ENCODE measurements at regions not wholly inside any gene's neighbourhood (a gene's known extent, or its start where the extent isn't known, plus 50 kb on each side); places are given as distances from the start of the nearest gene placed in this dataset.

DNA sequence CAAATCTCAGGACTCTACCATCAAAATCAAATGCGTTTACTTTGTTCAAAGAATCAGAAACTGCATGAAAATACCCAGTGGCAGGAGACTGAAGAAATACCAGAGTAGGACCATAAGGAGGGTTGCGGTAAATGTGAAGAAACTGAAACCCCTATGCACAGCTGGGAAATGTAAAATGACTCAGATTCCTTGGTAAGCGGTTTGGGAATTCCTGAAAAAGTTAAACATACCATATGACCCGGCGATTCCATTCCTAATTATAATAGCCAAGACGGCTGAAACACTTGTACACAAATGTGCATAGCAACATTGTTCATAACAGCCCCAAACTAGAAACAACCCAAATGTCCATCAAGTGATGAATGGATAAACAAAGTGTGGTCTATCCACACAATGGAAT, 114.1 kb upstream of the GRAMD1B start:
- no peak for TF ChIP-seq YY1 (IDR thresholded peaks at IDR 0.05; ENCODE audit: insufficient read depth, insufficient read length)
- TF ChIP-seq ZNF274 (IDR thresholded peaks at IDR 0.05; ENCODE audit: low read depth, low read length): no peak
- no peak for TF ChIP-seq SUZ12 (IDR thresholded peaks at IDR 0.05; ENCODE audit: extremely low read depth, insufficient read depth, insufficient read length)
- H3K9ac ChIP-seq (ENCODE audit: insufficient read length, low read depth): no peak overlapping the region
- H3K4me3 ChIP-seq (ENCODE audit: insufficient read length, low read depth): no peak overlapping the region
- H3K36me3 ChIP-seq (ENCODE audit: insufficient read depth, insufficient read length, low read length): no peaks in the 10 kb centered on the region
- DNase-seq (ENCODE audit: low read depth, low spot score): no peak
- H3K4me1 ChIP-seq (ENCODE audit: insufficient read depth, insufficient read length): peaks cover 3% of the 10 kb centered on the region
- H3K27me3 ChIP-seq (ENCODE audit: insufficient read depth, insufficient read length): no peaks in the 10 kb centered on the region
- H3K9me3 ChIP-seq (ENCODE audit: insufficient read depth, low read length): no peaks in the 10 kb centered on the region

DNA sequence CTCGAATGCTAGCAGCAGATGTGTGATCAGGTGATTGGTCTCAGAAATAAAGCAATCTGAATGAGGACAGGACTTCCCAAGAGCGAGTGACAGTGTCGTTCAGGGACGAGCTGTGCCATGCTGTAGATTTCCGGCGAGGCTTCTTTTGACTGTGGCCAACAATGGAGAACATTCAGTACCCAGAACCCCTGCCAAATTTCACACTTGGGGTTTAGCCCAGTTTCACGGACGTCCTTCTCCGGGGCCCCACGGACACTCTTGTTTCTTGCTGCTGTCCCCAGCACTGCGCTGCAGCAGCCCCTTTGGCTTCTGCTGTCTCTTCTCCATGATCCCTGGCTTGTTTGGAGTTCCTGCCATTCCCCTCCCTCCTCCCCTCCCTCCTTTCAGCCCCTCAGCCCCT, 115.1 kb upstream of the GRAMD1B start:
- Histone ChIP-seq H3K4me3 (ENCODE audit: insufficient read length, low read depth) (no peak overlapping the region), H3K36me3 (ENCODE audit: insufficient read depth, insufficient read length, low read length) (no peaks in the 10 kb centered on the region), H3K9me3 (ENCODE audit: insufficient read depth, low read length) (no peaks in the 10 kb centered on the region), H3K27me3 (ENCODE audit: insufficient read depth, insufficient read length) (no peaks in the 10 kb centered on the region), H3K4me1 (ENCODE audit: insufficient read depth, insufficient read length) (peaks cover 3% of the 10 kb centered on the region), H3K9ac (ENCODE audit: insufficient read length, low read depth) (no peak overlapping the region)
- TF ChIP-seq SUZ12 (IDR thresholded peaks at IDR 0.05; ENCODE audit: extremely low read depth, insufficient read depth, insufficient read length) (no peak), YY1 (IDR thresholded peaks at IDR 0.05; ENCODE audit: insufficient read depth, insufficient read length) (no peak), ZNF274 (IDR thresholded peaks at IDR 0.05; ENCODE audit: low read depth, low read length) (no peak)
- DNase-seq (ENCODE audit: low read depth, low spot score): no peak

DNA sequence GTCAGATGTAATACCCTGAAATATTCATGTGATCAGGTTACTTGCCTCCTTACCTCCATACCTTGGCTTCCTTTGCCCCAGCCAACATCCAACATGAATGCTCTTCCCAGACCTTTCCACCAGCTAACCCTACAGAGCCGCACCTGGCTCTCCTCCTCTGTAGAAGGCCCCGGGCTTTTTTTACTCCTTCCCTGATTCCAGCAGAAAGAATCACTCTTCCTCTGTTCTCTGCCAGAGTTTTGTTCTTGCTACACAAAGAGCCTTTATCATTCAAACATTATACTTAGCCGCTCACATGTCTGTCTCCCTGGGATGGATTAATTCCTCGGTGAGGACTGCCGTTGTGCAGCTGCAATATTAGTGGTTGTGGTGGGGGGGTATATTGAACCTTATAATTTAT, 116.8 kb upstream of the GRAMD1B start:
- no peak for DNase-seq (ENCODE audit: low read depth, low spot score)
- no peaks in the 10 kb centered on the region for H3K9me3 ChIP-seq (ENCODE audit: insufficient read depth, low read length)
- H3K27me3 ChIP-seq (ENCODE audit: insufficient read depth, insufficient read length): no peaks in the 10 kb centered on the region

DNA sequence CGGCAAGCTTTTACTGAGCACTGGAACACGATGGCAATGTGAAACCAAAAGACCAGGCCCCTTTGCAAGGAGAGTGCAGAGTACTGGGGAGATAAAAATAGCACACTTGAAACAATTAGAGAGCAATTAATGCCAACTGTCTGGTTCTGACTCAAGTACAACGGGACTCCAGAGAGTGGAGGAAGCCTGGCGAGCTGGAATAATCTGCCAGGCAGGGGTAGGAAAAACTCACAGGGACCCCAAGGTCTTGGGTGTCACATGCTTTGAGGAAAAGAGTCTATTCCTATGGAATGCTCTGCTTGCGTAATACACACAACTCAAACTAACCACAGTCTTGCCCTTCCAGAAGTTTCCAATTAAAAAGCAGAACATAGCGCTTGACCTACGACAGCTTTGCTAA, 113.0 kb upstream of the CLMP start:
- peaks cover 5% of the 10 kb centered on the region for H3K4me1 ChIP-seq (ENCODE audit: insufficient read depth, insufficient read length)
- H3K9ac ChIP-seq (ENCODE audit: insufficient read length, low read depth): no peak overlapping the region
- no peak overlapping the region for H3K4me3 ChIP-seq (ENCODE audit: insufficient read length, low read depth)
- H3K9me3 ChIP-seq (ENCODE audit: insufficient read depth, low read length): no peaks in the 10 kb centered on the region
- H3K27me3 ChIP-seq (ENCODE audit: insufficient read depth, insufficient read length): peaks cover 9% of the 10 kb centered on the region
- TF ChIP-seq ZNF274 (IDR thresholded peaks at IDR 0.05; ENCODE audit: low read depth, low read length) (no peak), YY1 (IDR thresholded peaks at IDR 0.05; ENCODE audit: insufficient read depth, insufficient read length) (no peak)
- no peaks in the 10 kb centered on the region for H3K36me3 ChIP-seq (ENCODE audit: insufficient read depth, insufficient read length, low read length)
- no peak for DNase-seq (ENCODE audit: low read depth, low spot score)

More for the DNA sequence above, 116.8 kb upstream of the GRAMD1B start:
- Histone ChIP-seq H3K4me3 (ENCODE audit: insufficient read length, low read depth) (no peak overlapping the region), H3K4me1 (ENCODE audit: insufficient read depth, insufficient read length) (peaks cover 3% of the 10 kb centered on the region), H3K36me3 (ENCODE audit: insufficient read depth, insufficient read length, low read length) (no peaks in the 10 kb centered on the region), H3K9ac (ENCODE audit: insufficient read length, low read depth) (no peak overlapping the region)
- TF ChIP-seq SUZ12 (IDR thresholded peaks at IDR 0.05; ENCODE audit: extremely low read depth, insufficient read depth, insufficient read length) (no peak), YY1 (IDR thresholded peaks at IDR 0.05; ENCODE audit: insufficient read depth, insufficient read length) (no peak), ZNF274 (IDR thresholded peaks at IDR 0.05; ENCODE audit: low read depth, low read length) (no peak)

DNA sequence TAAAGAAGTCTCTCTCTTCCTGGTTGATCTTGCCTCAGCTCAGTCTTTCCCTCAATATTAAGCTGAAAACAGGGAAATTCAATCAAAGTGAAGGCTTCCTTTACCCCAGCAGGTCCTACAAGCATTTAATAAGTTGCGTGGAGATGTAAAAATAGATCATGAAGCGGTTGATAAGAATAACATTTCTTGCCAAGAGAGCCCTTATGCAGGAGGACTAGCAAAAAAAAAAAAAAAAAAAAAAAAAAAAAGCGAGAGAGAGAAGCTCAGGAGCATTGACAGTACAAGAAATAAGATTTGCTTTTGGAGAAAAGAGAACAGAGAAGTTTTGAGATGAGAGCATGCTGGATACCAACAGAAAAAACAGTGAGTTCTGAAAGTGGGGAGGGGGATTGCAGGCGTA, 112.2 kb upstream of the CLMP start:
- peaks cover 17% of the 10 kb centered on the region for H3K27me3 ChIP-seq (ENCODE audit: insufficient read depth, insufficient read length)
- H3K4me3 ChIP-seq (ENCODE audit: insufficient read length, low read depth): no peak overlapping the region
- TF ChIP-seq ZNF274 (IDR thresholded peaks at IDR 0.05; ENCODE audit: low read depth, low read length) (no peak), YY1 (IDR thresholded peaks at IDR 0.05; ENCODE audit: insufficient read depth, insufficient read length) (no peak), SUZ12 (IDR thresholded peaks at IDR 0.05; ENCODE audit: extremely low read depth, insufficient read depth, insufficient read length) (no peak)
- no peaks in the 10 kb centered on the region for H3K9me3 ChIP-seq (ENCODE audit: insufficient read depth, low read length)
- no peaks in the 10 kb centered on the region for H3K36me3 ChIP-seq (ENCODE audit: insufficient read depth, insufficient read length, low read length)
- no peak overlapping the region for H3K9ac ChIP-seq (ENCODE audit: insufficient read length, low read depth)
- H3K4me1 ChIP-seq (ENCODE audit: insufficient read depth, insufficient read length): peaks cover 2% of the 10 kb centered on the region
- no peak for DNase-seq (ENCODE audit: low read depth, low spot score)

DNA sequence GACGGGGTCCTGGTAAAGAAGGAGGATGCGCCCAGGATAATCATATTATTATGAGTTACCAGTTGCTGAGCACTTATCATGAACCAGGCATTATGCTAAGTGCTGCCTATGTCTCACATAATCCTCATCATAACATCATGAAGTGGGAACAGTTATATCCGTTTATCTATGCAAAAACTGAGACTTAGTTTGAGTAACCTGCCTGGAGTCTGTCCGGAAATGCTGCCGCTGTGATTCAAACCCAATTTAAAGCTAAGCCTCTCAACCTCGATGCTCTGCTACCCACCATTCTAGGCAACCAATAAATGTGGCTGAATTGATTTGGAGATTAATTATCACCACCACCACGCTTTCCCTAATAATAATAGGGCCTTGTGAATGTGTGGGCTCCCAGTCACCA, 111.5 kb upstream of the CLMP start:
- no peak overlapping the region for H3K9ac ChIP-seq (ENCODE audit: insufficient read length, low read depth)
- peaks cover 2% of the 10 kb centered on the region for H3K4me1 ChIP-seq (ENCODE audit: insufficient read depth, insufficient read length)
- H3K4me3 ChIP-seq (ENCODE audit: insufficient read length, low read depth): no peak overlapping the region

DNA sequence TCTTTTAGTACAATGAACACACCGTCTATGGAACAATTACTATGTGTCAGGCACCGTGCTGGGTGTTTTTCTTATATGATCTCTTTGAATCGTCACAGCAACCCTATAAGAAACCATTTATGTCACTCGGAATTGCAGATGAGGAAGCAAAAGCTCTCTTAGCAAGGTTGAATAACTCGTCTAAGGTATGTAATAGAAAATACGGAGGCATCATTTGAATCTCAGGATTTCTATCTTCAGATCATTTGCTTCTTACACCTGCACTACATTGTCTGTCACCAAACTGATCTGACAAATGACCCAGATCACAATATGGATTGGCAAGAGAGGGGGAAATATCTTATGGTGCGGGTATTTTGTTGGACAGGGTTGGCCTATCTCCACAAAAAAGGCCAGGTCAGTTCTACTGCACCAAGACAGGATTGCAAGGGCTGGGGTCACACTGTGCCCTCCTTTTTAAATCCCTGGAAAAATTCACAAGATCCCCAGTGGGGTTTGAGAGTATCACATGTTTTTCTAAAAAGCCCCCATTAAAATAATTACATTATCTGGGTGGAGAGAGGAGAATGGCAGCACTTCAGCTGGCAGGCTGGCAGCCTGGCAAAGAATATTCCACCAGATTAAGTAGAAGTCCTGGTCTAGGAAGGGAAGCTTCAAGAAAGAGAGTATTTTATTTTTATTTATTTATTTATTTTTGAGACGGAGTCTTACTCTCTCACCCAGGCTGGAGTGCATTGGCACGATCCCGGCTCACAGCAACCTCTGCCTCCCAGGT, 110.7 kb upstream of the CLMP start:
- Histone ChIP-seq H3K36me3 (ENCODE audit: insufficient read depth, insufficient read length, low read length) (no peaks in the 10 kb centered on the region), H3K9me3 (ENCODE audit: insufficient read depth, low read length) (no peaks in the 10 kb centered on the region), H3K4me3 (ENCODE audit: insufficient read length, low read depth) (no peak overlapping the region), H3K27me3 (ENCODE audit: insufficient read depth, insufficient read length) (peaks cover 26% of the 10 kb centered on the region), H3K4me1 (ENCODE audit: insufficient read depth, insufficient read length) (peaks cover 2% of the 10 kb centered on the region), H3K9ac (ENCODE audit: insufficient read length, low read depth) (no peak overlapping the region)
- DNase-seq (ENCODE audit: low read depth, low spot score): no peak
- TF ChIP-seq SUZ12 (IDR thresholded peaks at IDR 0.05; ENCODE audit: extremely low read depth, insufficient read depth, insufficient read length): no peak
- TF ChIP-seq ZNF274 (IDR thresholded peaks at IDR 0.05; ENCODE audit: low read depth, low read length): no peak
- no peak for TF ChIP-seq YY1 (IDR thresholded peaks at IDR 0.05; ENCODE audit: insufficient read depth, insufficient read length)

More for the DNA sequence above, 111.5 kb upstream of the CLMP start:
- Histone ChIP-seq H3K36me3 (ENCODE audit: insufficient read depth, insufficient read length, low read length) (no peaks in the 10 kb centered on the region), H3K27me3 (ENCODE audit: insufficient read depth, insufficient read length) (peaks cover 19% of the 10 kb centered on the region), H3K9me3 (ENCODE audit: insufficient read depth, low read length) (no peaks in the 10 kb centered on the region)
- DNase-seq (ENCODE audit: low read depth, low spot score): no peak
- TF ChIP-seq SUZ12 (IDR thresholded peaks at IDR 0.05; ENCODE audit: extremely low read depth, insufficient read depth, insufficient read length): no peak
- TF ChIP-seq YY1 (IDR thresholded peaks at IDR 0.05; ENCODE audit: insufficient read depth, insufficient read length): no peak
- TF ChIP-seq ZNF274 (IDR thresholded peaks at IDR 0.05; ENCODE audit: low read depth, low read length): no peak

All from NT2/D1 (cell line).